A549 (cell line): ENCODE measurements at regions not wholly inside any gene's neighbourhood (a gene's known extent, or its start where the extent isn't known, plus 50 kb on each side); places are given as distances from the start of the nearest gene placed in this dataset.

ENCODE experiments used
- CTCF ChIP-seq: fragments of >200 bp; sonication (Bioruptor Twin); formaldehyde crosslinking; IDR thresholded peaks from 3 replicates; pipeline ENCODE4 v1.5.1; 2016
- FOXS1 ChIP-seq: fragments of 250-450 bp; sonication (Bioruptor Pico); IDR thresholded peaks from 2 replicates; pipeline ENCODE4 v1.5.0; 2020; ENCODE audit warnings: mild to moderate bottlenecking, moderate library complexity
- KDM1A ChIP-seq: fragments of 200-600 bp; sonication (generic); IDR thresholded peaks from 2 replicates; pipeline ENCODE4 v1.6.1; 2016; ENCODE audit warnings: low read depth, mild to moderate bottlenecking
- POLR2A ChIP-seq: IDR thresholded peaks from 2 replicates; pipeline ENCODE4 v1.6.1; 2012; ENCODE audit warnings: mild to moderate bottlenecking, low read length
- REST ChIP-seq: fragments of 200-600 bp; sonication (generic); IDR thresholded peaks from 2 replicates; pipeline ENCODE4 v1.6.1; 2016; ENCODE audit warnings: antibody characterized with exemption, mild to moderate bottlenecking, moderate library complexity

- TF ChIP-seq CTCF (no peak), FOXS1 (CRISPR knock-in tag) (no peak), POLR2A (no peak), KDM1A (no peak), REST (no peak)
These were observed 65.3 kb upstream of the WIPF1 start for GRCh38 chr2:174662859-174663258.
